ENCODE measurements at regions not wholly inside any gene's neighbourhood (a gene's known extent, or its start where the extent isn't known, plus 50 kb on each side); places are given as distances from the start of the nearest gene placed in this dataset.

DNA sequence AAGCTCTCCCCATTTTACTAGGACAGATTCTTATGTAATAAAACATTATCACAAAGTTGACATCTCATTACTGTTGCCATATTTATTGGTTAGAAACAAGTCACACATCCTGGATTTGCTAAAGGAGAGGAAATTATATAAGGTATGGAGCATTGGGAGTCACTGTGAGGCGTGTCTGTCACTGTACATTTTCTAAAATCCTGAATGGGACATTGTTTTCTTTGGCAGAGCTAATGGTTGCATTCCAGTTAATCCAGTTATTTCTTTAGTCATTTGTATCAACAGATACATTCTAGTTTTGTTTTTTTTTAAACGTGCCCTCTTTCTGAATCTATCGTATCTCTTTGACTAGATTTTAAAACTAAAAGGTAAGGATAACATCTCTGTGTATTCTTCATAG, 70.2 kb upstream of the MITF start:
- ChIA-PET SMC1A (ENCODE audit: uncharacterized antibody, unreplicated experiment) (interaction anchor here (0.7 to 2.0 kb wide), 3 partner anchors 260 to 548 kb away, joined by 3 to 7 read pairs (median 3); no protein-coding TSS in a partner anchor), RAD21 (ENCODE audit: unreplicated experiment) (interaction anchor here (0.6 to 1.7 kb wide), 4 partner anchors 363 to 548 kb away, joined by 3 to 5 read pairs (median 4); no protein-coding TSS in a partner anchor), CTCF (interaction anchor here (0.9 to 1.9 kb wide), 10 partner anchors 10 to 548 kb away, joined by 3 to 11 read pairs (median 3); no protein-coding TSS in a partner anchor), POLR2A (interaction anchor here (0.5 kb wide), 1 partner anchor 647 kb away, joined by 3 read pairs; no protein-coding TSS in a partner anchor)
- Histone ChIP-seq H3K27ac (ENCODE audit: control insufficient read depth, insufficient read depth) (no peak overlapping the region), H3K27me3 (replicated peaks in 1 of 2; ENCODE audit: control insufficient read depth in 2 of 2, insufficient read depth in 2 of 2, low read length in 1 of 2) (no peaks in the 10 kb centered on the region), H3K4me2 (ENCODE audit: control insufficient read depth, insufficient read depth) (no peak overlapping the region), H2AFZ (ENCODE audit: control insufficient read depth, low read depth, low read length) (no peak overlapping the region), H4K20me1 (ENCODE audit: control insufficient read depth, insufficient read depth) (no peaks in the 10 kb centered on the region), H3K4me1 (ENCODE audit: control insufficient read depth, insufficient read depth, low read length) (no peaks in the 10 kb centered on the region), H3K36me3 (ENCODE audit: control insufficient read depth in 2 of 2, insufficient read depth in 2 of 2, low read length in 1 of 2) (no peaks in the 10 kb centered on the region), H3K9ac (ENCODE audit: control insufficient read depth, insufficient read depth, low read length) (no peak overlapping the region), H3K4me3 (no peak overlapping the region), H3K79me2 (ENCODE audit: control insufficient read depth, insufficient read depth, low read length) (no peaks in the 10 kb centered on the region), H3K9me3 (replicated peaks; ENCODE audit: control insufficient read depth, insufficient read depth, low read length) (no peaks in the 10 kb centered on the region)
- in situ Hi-C loops (cut with MboI) = no loop called here
- FAIRE-seq = no peak
- ATAC-seq = no peak
- BruUV-seq (replicated peaks) = no TSS peak
- intact Hi-C loops (cut with micrococcal nuclease; ENCODE audit: unreplicated experiment) = no loop called here
- DNase-seq (ENCODE audit: low read depth, low spot score) = no peak
- 24% methylated on average over 3 of the region's 3 CpGs for WGBS (ENCODE audit: insufficient coverage, insufficient replicate concordance, low lambda C conversion rate, missing lambda C conversion rate)
- TF ChIP-seq PRDM15 (CRISPR knock-in tag; IDR thresholded peaks at IDR 0.05) = no peak
- TF ChIP-seq, protein P1, sequence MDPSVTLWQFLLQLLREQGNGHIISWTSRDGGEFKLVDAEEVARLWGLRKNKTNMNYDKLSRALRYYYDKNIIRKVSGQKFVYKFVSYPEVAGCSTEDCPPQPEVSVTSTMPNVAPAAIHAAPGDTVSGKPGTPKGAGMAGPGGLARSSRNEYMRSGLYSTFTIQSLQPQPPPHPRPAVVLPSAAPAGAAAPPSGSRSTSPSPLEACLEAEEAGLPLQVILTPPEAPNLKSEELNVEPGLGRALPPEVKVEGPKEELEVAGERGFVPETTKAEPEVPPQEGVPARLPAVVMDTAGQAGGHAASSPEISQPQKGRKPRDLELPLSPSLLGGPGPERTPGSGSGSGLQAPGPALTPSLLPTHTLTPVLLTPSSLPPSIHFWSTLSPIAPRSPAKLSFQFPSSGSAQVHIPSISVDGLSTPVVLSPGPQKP (IDR thresholded peaks at IDR 0.05; ENCODE audit: low read depth, low read length) = no peak
- TF ChIP-seq BACH1 (IDR thresholded peaks at IDR 0.05; ENCODE audit: borderline replicate concordance) = no peak
- TF ChIP-seq MYC (IDR thresholded peaks at IDR 0.05; ENCODE audit: insufficient read depth, insufficient read length, insufficient replicate concordance, low read length, severe bottlenecking) = no peak
- TF ChIP-seq STAT3 (IDR thresholded peaks at IDR 0.05; ENCODE audit: low read depth, low read length) = no peak
- TF ChIP-seq, protein P2, sequence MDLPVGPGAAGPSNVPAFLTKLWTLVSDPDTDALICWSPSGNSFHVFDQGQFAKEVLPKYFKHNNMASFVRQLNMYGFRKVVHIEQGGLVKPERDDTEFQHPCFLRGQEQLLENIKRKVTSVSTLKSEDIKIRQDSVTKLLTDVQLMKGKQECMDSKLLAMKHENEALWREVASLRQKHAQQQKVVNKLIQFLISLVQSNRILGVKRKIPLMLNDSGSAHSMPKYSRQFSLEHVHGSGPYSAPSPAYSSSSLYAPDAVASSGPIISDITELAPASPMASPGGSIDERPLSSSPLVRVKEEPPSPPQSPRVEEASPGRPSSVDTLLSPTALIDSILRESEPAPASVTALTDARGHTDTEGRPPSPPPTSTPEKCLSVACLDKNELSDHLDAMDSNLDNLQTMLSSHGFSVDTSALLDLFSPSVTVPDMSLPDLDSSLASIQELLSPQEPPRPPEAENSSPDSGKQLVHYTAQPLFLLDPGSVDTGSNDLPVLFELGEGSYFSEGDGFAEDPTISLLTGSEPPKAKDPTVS (IDR thresholded peaks at IDR 0.05; ENCODE audit: low read depth, low read length) = no peak
- TF ChIP-seq, protein P3, sequence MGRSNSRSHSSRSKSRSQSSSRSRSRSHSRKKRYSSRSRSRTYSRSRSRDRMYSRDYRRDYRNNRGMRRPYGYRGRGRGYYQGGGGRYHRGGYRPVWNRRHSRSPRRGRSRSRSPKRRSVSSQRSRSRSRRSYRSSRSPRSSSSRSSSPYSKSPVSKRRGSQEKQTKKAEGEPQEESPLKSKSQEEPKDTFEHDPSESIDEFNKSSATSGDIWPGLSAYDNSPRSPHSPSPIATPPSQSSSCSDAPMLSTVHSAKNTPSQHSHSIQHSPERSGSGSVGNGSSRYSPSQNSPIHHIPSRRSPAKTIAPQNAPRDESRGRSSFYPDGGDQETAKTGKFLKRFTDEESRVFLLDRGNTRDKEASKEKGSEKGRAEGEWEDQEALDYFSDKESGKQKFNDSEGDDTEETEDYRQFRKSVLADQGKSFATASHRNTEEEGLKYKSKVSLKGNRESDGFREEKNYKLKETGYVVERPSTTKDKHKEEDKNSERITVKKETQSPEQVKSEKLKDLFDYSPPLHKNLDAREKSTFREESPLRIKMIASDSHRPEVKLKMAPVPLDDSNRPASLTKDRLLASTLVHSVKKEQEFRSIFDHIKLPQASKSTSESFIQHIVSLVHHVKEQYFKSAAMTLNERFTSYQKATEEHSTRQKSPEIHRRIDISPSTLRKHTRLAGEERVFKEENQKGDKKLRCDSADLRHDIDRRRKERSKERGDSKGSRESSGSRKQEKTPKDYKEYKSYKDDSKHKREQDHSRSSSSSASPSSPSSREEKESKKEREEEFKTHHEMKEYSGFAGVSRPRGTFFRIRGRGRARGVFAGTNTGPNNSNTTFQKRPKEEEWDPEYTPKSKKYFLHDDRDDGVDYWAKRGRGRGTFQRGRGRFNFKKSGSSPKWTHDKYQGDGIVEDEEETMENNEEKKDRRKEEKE (IDR thresholded peaks at IDR 0.05) = no peak
- TF ChIP-seq ZNF24 (IDR thresholded peaks at IDR 0.05) = no peak
- TF ChIP-seq RBBP5 (conservative IDR thresholded peaks at IDR 0.05) = no peak
- TF ChIP-seq, protein P4, sequence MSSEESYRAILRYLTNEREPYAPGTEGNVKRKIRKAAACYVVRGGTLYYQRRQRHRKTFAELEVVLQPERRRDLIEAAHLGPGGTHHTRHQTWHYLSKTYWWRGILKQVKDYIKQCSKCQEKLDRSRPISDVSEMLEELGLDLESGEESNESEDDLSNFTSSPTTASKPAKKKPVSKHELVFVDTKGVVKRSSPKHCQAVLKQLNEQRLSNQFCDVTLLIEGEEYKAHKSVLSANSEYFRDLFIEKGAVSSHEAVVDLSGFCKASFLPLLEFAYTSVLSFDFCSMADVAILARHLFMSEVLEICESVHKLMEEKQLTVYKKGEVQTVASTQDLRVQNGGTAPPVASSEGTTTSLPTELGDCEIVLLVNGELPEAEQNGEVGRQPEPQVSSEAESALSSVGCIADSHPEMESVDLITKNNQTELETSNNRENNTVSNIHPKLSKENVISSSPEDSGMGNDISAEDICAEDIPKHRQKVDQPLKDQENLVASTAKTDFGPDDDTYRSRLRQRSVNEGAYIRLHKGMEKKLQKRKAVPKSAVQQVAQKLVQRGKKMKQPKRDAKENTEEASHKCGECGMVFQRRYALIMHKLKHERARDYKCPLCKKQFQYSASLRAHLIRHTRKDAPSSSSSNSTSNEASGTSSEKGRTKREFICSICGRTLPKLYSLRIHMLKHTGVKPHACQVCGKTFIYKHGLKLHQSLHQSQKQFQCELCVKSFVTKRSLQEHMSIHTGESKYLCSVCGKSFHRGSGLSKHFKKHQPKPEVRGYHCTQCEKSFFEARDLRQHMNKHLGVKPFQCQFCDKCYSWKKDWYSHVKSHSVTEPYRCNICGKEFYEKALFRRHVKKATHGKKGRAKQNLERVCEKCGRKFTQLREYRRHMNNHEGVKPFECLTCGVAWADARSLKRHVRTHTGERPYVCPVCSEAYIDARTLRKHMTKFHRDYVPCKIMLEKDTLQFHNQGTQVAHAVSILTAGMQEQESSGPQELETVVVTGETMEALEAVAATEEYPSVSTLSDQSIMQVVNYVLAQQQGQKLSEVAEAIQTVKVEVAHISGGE (CRISPR knock-in tag; IDR thresholded peaks at IDR 0.05) = no peak
- TF ChIP-seq PML (IDR thresholded peaks at IDR 0.05; ENCODE audit: low read length) = no peak
